ENCODE measurements at regions not wholly inside any gene's neighbourhood (a gene's known extent, or its start where the extent isn't known, plus 50 kb on each side); places are given as distances from the start of the nearest gene placed in this dataset.

- no peak for DNase-seq (ENCODE audit: low read depth)
These were observed 146.5 kb downstream of the SYK start for GRCh38 chr9:90948156-90948555.

GRCh38 chr9:90950600-90950999 is 149.0 kb downstream of the SYK start:
- DNase-seq (ENCODE audit: low read depth) = no peak

- no peak for DNase-seq (ENCODE audit: low read depth)
These were observed 151.6 kb downstream of the SYK start for GRCh38 chr9:90953200-90953599.

GRCh38 chr9:90953805-90954204 is 152.2 kb downstream of the SYK start:
- no peak for DNase-seq (ENCODE audit: low read depth)

GRCh38 chr9:90956026-90956810 is 154.6 kb downstream of the SYK start:
- DNase-seq (ENCODE audit: low read depth) = no peak

- DNase-seq (ENCODE audit: low read depth) = no peak
These were observed 156.7 kb downstream of the SYK start for GRCh38 chr9:90958328-90958727.

GRCh38 chr9:90960941-90961340 is 159.3 kb downstream of the SYK start:
- DNase-seq (ENCODE audit: low read depth) = no peak

- DNase-seq (ENCODE audit: low read depth) = no peak
These were observed 159.8 kb downstream of the SYK start for GRCh38 chr9:90961375-90961774.

- DNase-seq (ENCODE audit: low read depth) = no peak
These were observed 162.7 kb downstream of the SYK start for GRCh38 chr9:90964101-90965020.

- DNase-seq (ENCODE audit: low read depth) = no peak
These were observed 163.8 kb downstream of the SYK start for GRCh38 chr9:90965226-90966030.

GRCh38 chr9:90966031-90966290 is 164.3 kb downstream of the SYK start:
- DNase-seq (ENCODE audit: low read depth) = no peak

- no peak for DNase-seq (ENCODE audit: low read depth)
These were observed 165.0 kb downstream of the SYK start for GRCh38 chr9:90966480-90967144.

GRCh38 chr9:90967145-90967538 is 165.5 kb downstream of the SYK start:
- no peak for DNase-seq (ENCODE audit: low read depth)

GRCh38 chr9:90969021-90969675 is 167.5 kb downstream of the SYK start:
- DNase-seq (ENCODE audit: low read depth) = no peak

- DNase-seq (ENCODE audit: low read depth) = no peak
These were observed 169.0 kb downstream of the SYK start for GRCh38 chr9:90970608-90971007.

GRCh38 chr9:90972057-90972456 is 170.4 kb downstream of the SYK start:
- DNase-seq (ENCODE audit: low read depth) = no peak

- DNase-seq (ENCODE audit: low read depth) = no peak
These were observed 172.4 kb downstream of the SYK start for GRCh38 chr9:90974016-90974415.

GRCh38 chr9:90974643-90975245 is 173.1 kb downstream of the SYK start:
- DNase-seq (ENCODE audit: low read depth) = no peak

- DNase-seq (ENCODE audit: low read depth) = no peak
These were observed 174.3 kb downstream of the SYK start for GRCh38 chr9:90975781-90976538.

- DNase-seq (ENCODE audit: low read depth) = no peak
These were observed 177.5 kb downstream of the SYK start for GRCh38 chr9:90979138-90979551.

All from T follicular helper cell (primary cell).